Motor neuron (in vitro differentiated cells): ENCODE measurements at regions not wholly inside any gene's neighbourhood (a gene's known extent, or its start where the extent isn't known, plus 50 kb on each side); places are given as distances from the start of the nearest gene placed in this dataset.

Source experiments
- ATAC-seq, 8 experiments: fragments of 200-7000 bp; cut with Tn5 transposase; replicated peaks in 6 of 8; 2 replicates each; pipeline ENCODE4 v1.8.0; 2021; ENCODE audit warnings: mild to moderate bottlenecking in 8 of 8, moderate library complexity in 8 of 8
- H3K27ac ChIP-seq, 2 donors: fragments of 250-450 bp; sonication (Bioruptor Pico); 2 replicates each; pipeline ENCODE4 v1.9.0; 2021; ENCODE audit warnings: antibody characterized with exemption in 2 of 2, mild to moderate bottlenecking in 2 of 2, moderate library complexity in 1 of 2
- H3K4me1 ChIP-seq, 2 donors: fragments of 250-450 bp; sonication (Bioruptor Pico); replicated peaks in 1 of 2; 2 replicates each; pipeline ENCODE4 v1.6.1; 2021; ENCODE audit warnings: antibody characterized with exemption in 2 of 2, mild to moderate bottlenecking in 2 of 2, moderate library complexity in 1 of 2
- H3K4me3 ChIP-seq, 5 donors: fragments of 250-450 bp; sonication (Bioruptor Pico); 2 replicates each; pipeline ENCODE4 v1.9.0; 2021; ENCODE audit warnings: antibody characterized with exemption in 5 of 5, mild to moderate bottlenecking in 5 of 5, moderate library complexity in 4 of 5
- WGBS, 10 experiments: fragments of 450-650 bp; shearing (Covaris generic); methylation state at CpG; one replicate each; pipeline ENCODE4 v1.0.0; 2022; 5-methylcytosine and 5-hydroxymethylcytosine counted together
- in situ Hi-C, 9 experiments: fragments of 400-800 bp; cut with MboI; loops; one replicate each; pipeline ENCODE4 v1.15.0; 2021; ENCODE audit warnings: low sequenced_read_pairs in 9 of 9, low pct_unique_long_range_greater_than_20kb in 2 of 9; ENCODE audit not compliant: unreplicated experiment in 9 of 9

DNA sequence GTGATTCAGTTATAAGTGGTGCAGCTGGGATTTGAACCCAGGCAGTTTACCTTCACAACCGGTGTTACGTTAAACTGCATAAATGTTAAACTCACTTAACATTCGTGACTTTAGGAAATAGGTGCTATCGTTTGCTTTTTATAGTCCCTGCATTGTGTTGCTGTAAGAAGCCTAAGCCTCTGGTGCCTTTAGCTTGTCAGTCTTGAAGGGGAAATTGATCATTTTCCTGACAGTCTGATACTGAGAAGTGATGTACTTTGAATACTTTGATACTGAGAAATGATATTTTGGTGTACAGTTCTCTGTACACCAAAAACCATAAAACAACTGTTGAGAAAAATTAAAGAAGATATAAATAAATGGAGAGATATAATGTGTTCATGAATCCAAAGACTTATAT, 52.5 kb upstream of the NEDD9 start:
- Histone ChIP-seq H3K4me3 (no peak overlapping the region), H3K27ac (no peak overlapping the region), H3K4me1 (peaks cover 0 to 2% of the 10 kb centered on the region in 2 donors)
- no peak for ATAC-seq
- 65 to 100% (median 89%) methylated on average over 2 to 4 of the region's 4 CpGs; no CpG with 5 or more reads in 2 of the 10 experiments for WGBS, 10 experiments
- in situ Hi-C loops: no loop called here

DNA sequence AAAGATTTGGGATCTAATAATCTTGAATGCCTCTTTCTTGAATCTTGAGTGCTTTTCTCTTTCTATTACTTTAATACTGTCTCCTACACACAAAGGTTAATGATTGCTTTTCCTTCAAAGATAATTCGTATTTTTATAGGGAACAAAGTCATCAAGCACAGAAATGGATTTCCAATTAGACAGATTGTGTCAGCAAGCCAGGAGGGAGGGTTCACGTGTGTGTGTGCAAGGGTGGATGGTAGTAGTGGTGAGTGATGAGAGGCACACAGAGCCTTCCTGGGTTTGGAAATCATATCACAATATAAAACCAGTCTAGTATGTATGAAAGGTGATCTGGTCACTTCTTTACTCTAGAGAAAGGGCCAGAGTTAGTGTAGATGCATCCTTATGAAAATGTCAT, 51.2 kb upstream of the NEDD9 start:
- Histone ChIP-seq H3K4me1 (peaks cover 0 to 3% of the 10 kb centered on the region in 2 donors), H3K27ac (no peak overlapping the region), H3K4me3 (no peak overlapping the region)
- in situ Hi-C loops: no loop called here
- no peak for ATAC-seq
- WGBS, 10 experiments: 10 to 94% (median 70%) methylated on average over 1 to 2 of the region's 2 CpGs; no CpG with 5 or more reads in 1 of the 10 experiments

DNA sequence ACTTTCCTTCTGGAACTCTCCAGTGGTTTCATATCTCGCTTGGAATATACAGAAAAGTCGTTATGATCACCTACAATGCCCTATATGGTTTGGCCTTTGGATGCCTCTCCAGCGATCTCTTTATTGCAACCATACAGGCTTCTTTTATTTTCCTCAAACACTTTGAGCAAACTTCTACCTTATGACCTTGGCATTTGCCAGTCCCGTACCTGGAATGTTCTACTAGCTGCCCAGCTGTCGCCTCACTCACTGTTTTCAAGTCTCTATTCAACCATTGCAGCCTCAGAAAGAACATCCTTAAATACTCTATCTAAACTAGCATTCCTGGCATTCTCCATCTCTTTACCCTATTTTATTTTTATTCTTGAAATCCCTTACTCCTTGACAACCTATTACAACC, 50.4 kb upstream of the NEDD9 start:
- in situ Hi-C loops: no loop called here
- Histone ChIP-seq H3K4me3 (no peak overlapping the region), H3K27ac (no peak overlapping the region), H3K4me1 (peaks cover 0 to 3% of the 10 kb centered on the region in 2 donors)
- no peak for ATAC-seq
- WGBS, 10 experiments: 63 to 97% (median 77%) methylated on average over 1 to 5 of the region's 5 CpGs; no CpG with 5 or more reads in 2 of the 10 experiments
